Fibroblast of mammary gland (primary cell): ENCODE measurements at regions not wholly inside any gene's neighbourhood (a gene's known extent, or its start where the extent isn't known, plus 50 kb on each side); places are given as distances from the start of the nearest gene placed in this dataset.

ENCODE experiments used
- DNase-seq: peaks from one replicate; pipeline ENCODE4 v3.0.0-alpha.2; 2010; ENCODE audit warnings: low read depth
- H3K4me3 ChIP-seq: 2 replicates; pipeline ENCODE4 v1.5.1; 2011; ENCODE audit warnings: low read depth, mild to moderate bottlenecking, low read length, moderate library complexity; ENCODE audit not compliant: control insufficient read depth
- CTCF ChIP-seq: conservative IDR thresholded peaks from 2 replicates; pipeline ENCODE4 v1.5.1; 2011; ENCODE audit warnings: low read depth, low read length, inconsistent platforms; ENCODE audit not compliant: control insufficient read depth, insufficient read depth

GRCh38 chr6:105546754-105547153 lies 143.9 kb upstream of the PREP start:
- TF ChIP-seq CTCF, result no peak
- no peak overlapping the region for H3K4me3 ChIP-seq
- no peak for DNase-seq

- no peak overlapping the region for H3K4me3 ChIP-seq
- DNase-seq, result peak; percentile 98
- TF ChIP-seq CTCF, result no peak
Measured at GRCh38 chr6:105545947-105546731, 143.3 kb upstream of the PREP start.

- DNase-seq, result peak; percentile 92
- H3K4me3 ChIP-seq, result no peak overlapping the region
- no peak for TF ChIP-seq CTCF
Measured at GRCh38 chr6:105545228-105545920, 142.5 kb upstream of the PREP start.

DNA sequence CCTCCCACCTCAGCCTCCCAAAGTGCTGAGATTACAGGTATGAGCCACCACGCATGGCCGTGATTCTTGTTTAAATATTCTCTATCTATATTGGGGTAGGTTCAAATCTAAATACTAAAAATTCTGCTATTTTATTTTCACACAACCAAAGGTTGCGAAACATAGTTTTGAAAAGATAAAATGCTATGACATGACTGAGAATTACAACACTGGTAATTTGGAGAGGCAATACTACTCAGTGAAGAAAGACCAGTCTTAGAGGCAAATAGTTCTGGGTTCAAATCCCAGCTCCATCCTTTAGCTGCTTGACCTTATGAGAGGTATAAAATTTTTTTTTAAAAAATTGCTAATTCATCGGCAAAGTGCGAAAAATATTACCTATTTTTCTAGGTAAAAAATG lies 137.0 kb upstream of the PREP start:
- DNase-seq, result no peak
- TF ChIP-seq CTCF, result no peak
- H3K4me3 ChIP-seq, result no peak overlapping the region

GRCh38 chr6:105537981-105538578 lies 135.2 kb upstream of the PREP start:
- no peak for TF ChIP-seq CTCF
- no peak overlapping the region for H3K4me3 ChIP-seq
- DNase-seq, result no peak

DNA sequence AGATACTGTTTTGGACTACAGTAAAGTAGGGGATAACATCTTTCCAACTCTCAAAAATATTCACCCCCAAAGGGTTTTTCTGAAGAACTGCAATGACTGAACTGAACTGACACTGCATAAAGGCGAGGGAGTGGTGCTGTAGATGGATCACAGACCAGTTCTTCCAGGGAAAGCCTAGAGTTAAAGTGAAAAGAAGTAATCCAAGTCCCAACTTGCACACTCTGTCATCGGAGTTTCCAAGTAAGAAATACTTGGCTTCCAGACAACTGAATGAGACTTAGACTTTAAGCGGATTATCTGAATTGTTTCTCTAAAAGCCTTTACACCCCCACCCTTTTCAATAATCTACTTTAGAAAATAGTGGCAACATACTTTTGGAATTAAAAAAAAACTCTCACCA lies 134.1 kb upstream of the PREP start:
- no peak for TF ChIP-seq CTCF
- no peak overlapping the region for H3K4me3 ChIP-seq
- no peak for DNase-seq
